Suprapubic skin (tissue), 4 donors: ENCODE measurements at regions not wholly inside any gene's neighbourhood (a gene's known extent, or its start where the extent isn't known, plus 50 kb on each side); places are given as distances from the start of the nearest gene placed in this dataset.
"Not testable (repeated sequence)": the region's sequence is repeated elsewhere in the genome, so short reads cannot be mapped to it uniquely, and the experiment has no call there.

Experiments used
- DNase-seq, 2 donors: peaks; one replicate each; pipeline ENCODE4 v3.0.0-alpha.2; 2019; ENCODE audit warnings: low spot score in 2 of 2
- H3K27ac ChIP-seq: fragments of 200-600 bp; sonication (generic); one replicate; pipeline ENCODE4 v1.5.1; 2019
- H3K27me3 ChIP-seq: fragments of 200-600 bp; sonication (generic); one replicate; pipeline ENCODE4 v1.5.1; 2019
- H3K36me3 ChIP-seq: fragments of 200-600 bp; sonication (generic); one replicate; pipeline ENCODE4 v1.5.1; 2019
- H3K4me1 ChIP-seq: fragments of 200-600 bp; sonication (generic); one replicate; pipeline ENCODE4 v1.5.1; 2019
- H3K4me3 ChIP-seq: fragments of 200-600 bp; sonication (generic); one replicate; pipeline ENCODE4 v1.5.1; 2019; ENCODE audit warnings: mild to moderate bottlenecking
- H3K9me3 ChIP-seq: fragments of 200-600 bp; sonication (generic); one replicate; pipeline ENCODE4 v1.5.1; 2019
- CTCF ChIP-seq, 2 donors: fragments of 200-600 bp in 1 of 2; fragments of 450-650 bp in 1 of 2; sonication (generic) in 1 of 2; IDR thresholded peaks; one replicate each; pipeline ENCODE4 v1.5.1; 2016 to 2019; ENCODE audit warnings: antibody characterized with exemption in 2 of 2, mild to moderate bottlenecking in 1 of 2, moderate library complexity in 1 of 2
- EP300 ChIP-seq: sonication (generic); formaldehyde crosslinking; IDR thresholded peaks from one replicate; pipeline ENCODE4 v1.6.1; 2017; ENCODE audit warnings: antibody characterized with exemption
- POLR2A ChIP-seq, 2 donors: fragments of 450-650 bp; IDR thresholded peaks; one replicate each; pipeline ENCODE4 v1.6.1; 2017; ENCODE audit warnings: antibody characterized with exemption in 2 of 2, mild to moderate bottlenecking in 2 of 2, moderate library complexity in 2 of 2
- POLR2AphosphoS5 ChIP-seq, 3 donors: sonication (generic); formaldehyde crosslinking; IDR thresholded peaks; one replicate each; pipeline ENCODE4 v1.6.1; 2017; ENCODE audit warnings: antibody characterized with exemption in 3 of 3
- WGBS: methylation state at CpG from one replicate; pipeline ENCODE4 v1.1.5; 2018; 5-methylcytosine and 5-hydroxymethylcytosine counted together

- WGBS: 83% methylated on average over 1 of the region's 1 CpG
- no peak overlapping the region for H3K4me3 ChIP-seq
- no peaks in the 10 kb centered on the region for H3K4me1 ChIP-seq
- H3K27me3 ChIP-seq: no peaks in the 10 kb centered on the region
- no peak for DNase-seq
- H3K36me3 ChIP-seq: no peaks in the 10 kb centered on the region
- H3K27ac ChIP-seq: no peak overlapping the region
- H3K9me3 ChIP-seq: no peaks in the 10 kb centered on the region
- no peak for TF ChIP-seq CTCF (IDR thresholded peaks at IDR 0.05)
- no peak for TF ChIP-seq EP300
- no peak for TF ChIP-seq POLR2AphosphoS5 (IDR thresholded peaks at IDR 0.05)
- no peak for TF ChIP-seq POLR2A (IDR thresholded peaks at IDR 0.05)
These were observed 127.9 kb downstream of the NRN1 start for GRCh38 chr6:5878792-5879191.

GRCh38 chr6:5876076-5876475 lies 130.6 kb downstream of the NRN1 start:
- Histone ChIP-seq H3K4me3 (no peak overlapping the region), H3K4me1 (no peaks in the 10 kb centered on the region), H3K27ac (no peak overlapping the region), H3K27me3 (no peaks in the 10 kb centered on the region), H3K9me3 (no peaks in the 10 kb centered on the region), H3K36me3 (no peaks in the 10 kb centered on the region)
- no peak for DNase-seq
- WGBS: 88% methylated on average over 1 of the region's 4 CpGs
- TF ChIP-seq POLR2AphosphoS5 (IDR thresholded peaks at IDR 0.05): no peak
- TF ChIP-seq CTCF (IDR thresholded peaks at IDR 0.05): no peak
- TF ChIP-seq POLR2A (IDR thresholded peaks at IDR 0.05): no peak
- no peak for TF ChIP-seq EP300

GRCh38 chr6:5873976-5874375 lies 132.7 kb downstream of the NRN1 start:
- H3K9me3 ChIP-seq: not testable (repeated sequence)

GRCh38 chr6:5871296-5871695 lies 135.4 kb downstream of the NRN1 start:
- no peaks in the 10 kb centered on the region for H3K36me3 ChIP-seq
- no peak for DNase-seq
- H3K9me3 ChIP-seq: no peaks in the 10 kb centered on the region
- H3K27ac ChIP-seq: no peak overlapping the region
- no peak overlapping the region for H3K4me3 ChIP-seq
- TF ChIP-seq POLR2AphosphoS5 (IDR thresholded peaks at IDR 0.05) (no peak), POLR2A (IDR thresholded peaks at IDR 0.05) (no peak), EP300 (no peak), CTCF (IDR thresholded peaks at IDR 0.05) (no peak)
- no peaks in the 10 kb centered on the region for H3K27me3 ChIP-seq
- no peaks in the 10 kb centered on the region for H3K4me1 ChIP-seq
- WGBS: 86% methylated on average over 4 of the region's 4 CpGs

More at GRCh38 chr6:5873976-5874375, 132.7 kb downstream of the NRN1 start:
- not testable (repeated sequence) for H3K27me3 ChIP-seq, H3K4me1 ChIP-seq, H3K27ac ChIP-seq, H3K36me3 ChIP-seq, H3K4me3 ChIP-seq, DNase-seq

- H3K9me3 ChIP-seq: peaks cover 4% of the 10 kb centered on the region
- TF ChIP-seq EP300: no peak
- TF ChIP-seq CTCF (IDR thresholded peaks at IDR 0.05): no peak
- no peak for TF ChIP-seq POLR2A (IDR thresholded peaks at IDR 0.05)
- TF ChIP-seq POLR2AphosphoS5 (IDR thresholded peaks at IDR 0.05): no peak
- no peaks in the 10 kb centered on the region for H3K36me3 ChIP-seq
- no peaks in the 10 kb centered on the region for H3K27me3 ChIP-seq
- H3K4me1 ChIP-seq: no peaks in the 10 kb centered on the region
- no peak overlapping the region for H3K27ac ChIP-seq
- 93% methylated on average over 4 of the region's 4 CpGs for WGBS
- no peak overlapping the region for H3K4me3 ChIP-seq
- DNase-seq: no peak
These were observed 137.0 kb downstream of the NRN1 start for GRCh38 chr6:5869676-5870075.

GRCh38 chr6:5869261-5869660 lies 137.5 kb downstream of the NRN1 start:
- no peaks in the 10 kb centered on the region for H3K36me3 ChIP-seq
- no peak for TF ChIP-seq CTCF (IDR thresholded peaks at IDR 0.05)
- no peak for TF ChIP-seq POLR2A (IDR thresholded peaks at IDR 0.05)
- TF ChIP-seq EP300: no peak
- no peak for TF ChIP-seq POLR2AphosphoS5 (IDR thresholded peaks at IDR 0.05)

More at GRCh38 chr6:5869261-5869660, 137.5 kb downstream of the NRN1 start:
- no peak for DNase-seq
- H3K4me3 ChIP-seq: no peak overlapping the region
- H3K4me1 ChIP-seq: no peaks in the 10 kb centered on the region
- H3K9me3 ChIP-seq: peaks cover 4% of the 10 kb centered on the region
- H3K27ac ChIP-seq: no peak overlapping the region
- no peaks in the 10 kb centered on the region for H3K27me3 ChIP-seq
